NCI-H446 treated with DMSO at 0.1 percent for 48 hours (cell line): ENCODE measurements at regions not wholly inside any gene's neighbourhood (a gene's known extent, or its start where the extent isn't known, plus 50 kb on each side); places are given as distances from the start of the nearest gene placed in this dataset.

Source experiments
- DNase-seq: peaks from one replicate; lab custom pipeline; 2025; lab: John Stamatoyannopoulos, UW

DNA sequence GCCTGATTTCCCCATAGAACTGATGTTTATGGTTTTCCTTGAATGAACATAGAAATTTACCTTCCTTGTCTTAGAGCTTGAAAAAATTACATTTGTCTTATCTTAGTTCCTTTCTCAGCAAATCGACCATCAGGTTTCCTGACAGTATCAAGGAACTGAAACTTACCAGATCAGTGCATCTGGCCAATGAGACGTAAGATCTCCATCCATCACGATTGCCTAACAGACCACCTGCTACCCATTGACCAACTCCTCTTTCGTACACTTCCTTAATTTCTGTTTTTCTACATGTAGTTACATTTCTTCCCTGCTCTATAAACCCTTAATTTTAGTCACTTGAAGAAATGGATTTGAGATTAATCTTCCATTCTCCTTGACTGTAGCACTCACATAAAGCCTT, 57.4 kb upstream of the TMPRSS15 start:
- DNase-seq = no peak

- DNase-seq = no peak
These were observed 58.2 kb upstream of the TMPRSS15 start for GRCh38 chr21:18461743-18462142.

DNA sequence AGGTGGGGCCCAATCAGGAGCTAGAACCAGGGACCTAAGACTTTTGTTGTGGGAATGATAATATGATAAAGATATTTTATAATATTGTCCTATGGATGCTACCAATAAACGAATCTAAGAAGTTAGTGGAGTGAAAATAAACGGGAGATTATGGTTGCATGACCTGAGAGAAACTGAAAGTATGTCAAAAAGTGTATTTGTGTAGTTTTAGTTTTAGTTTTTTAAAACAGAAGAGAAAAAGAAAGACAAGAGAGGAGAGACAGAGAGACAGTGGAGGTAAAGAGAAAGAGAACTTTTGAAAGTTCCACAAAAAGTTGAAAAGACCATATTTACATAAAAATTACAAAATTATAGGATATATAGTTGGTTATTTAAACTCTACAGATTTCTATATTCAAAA, 64.1 kb upstream of the TMPRSS15 start:
- no peak for DNase-seq

- no peak for DNase-seq
These were observed 65.2 kb upstream of the TMPRSS15 start for GRCh38 chr21:18468790-18469189.

- DNase-seq = no peak
These were observed 73.1 kb upstream of the TMPRSS15 start for GRCh38 chr21:18476639-18477038.

DNA sequence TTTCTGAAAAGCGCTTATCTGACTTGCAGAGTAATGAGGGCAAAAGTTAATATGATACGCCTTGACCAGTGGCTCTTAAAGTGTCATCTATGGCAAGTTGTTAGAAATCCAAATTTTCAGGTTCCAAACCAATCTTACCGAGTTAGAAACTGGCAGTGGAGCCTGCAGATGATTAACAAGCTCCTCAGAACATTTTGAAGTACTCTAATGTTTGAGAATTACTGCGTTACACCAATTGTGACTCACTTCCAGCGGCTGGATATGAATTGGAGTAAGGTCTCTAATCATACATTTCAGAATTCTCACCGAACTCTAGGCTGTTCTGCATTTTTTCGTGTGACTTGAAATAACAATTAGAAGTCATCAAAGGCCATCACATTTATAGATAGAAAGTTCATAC, 73.5 kb upstream of the TMPRSS15 start:
- no peak for DNase-seq

- no peak for DNase-seq
These were observed 74.9 kb upstream of the TMPRSS15 start for GRCh38 chr21:18478513-18478912.

DNA sequence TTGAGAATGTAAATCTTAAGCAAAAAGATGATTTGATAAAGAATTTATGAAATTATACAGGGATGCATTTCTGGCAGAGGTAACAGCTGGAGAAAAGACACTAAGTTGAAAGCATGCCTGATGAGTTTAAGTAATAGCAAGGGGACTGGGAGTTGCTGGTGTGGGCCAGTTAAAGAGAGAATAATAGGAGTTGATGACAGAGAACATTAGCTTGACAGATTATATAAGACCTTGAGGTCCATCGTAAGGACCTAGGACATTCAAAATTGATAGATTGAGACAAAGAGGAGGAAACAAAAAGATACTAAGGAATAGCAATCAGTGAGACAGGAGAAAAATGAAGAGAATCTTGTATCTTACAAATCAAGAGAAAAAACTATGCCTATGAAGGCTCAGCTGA, 84.7 kb upstream of the TMPRSS15 start:
- no peak for DNase-seq

GRCh38 chr21:18493422-18493821, 89.8 kb upstream of the TMPRSS15 start:
- no peak for DNase-seq

DNA sequence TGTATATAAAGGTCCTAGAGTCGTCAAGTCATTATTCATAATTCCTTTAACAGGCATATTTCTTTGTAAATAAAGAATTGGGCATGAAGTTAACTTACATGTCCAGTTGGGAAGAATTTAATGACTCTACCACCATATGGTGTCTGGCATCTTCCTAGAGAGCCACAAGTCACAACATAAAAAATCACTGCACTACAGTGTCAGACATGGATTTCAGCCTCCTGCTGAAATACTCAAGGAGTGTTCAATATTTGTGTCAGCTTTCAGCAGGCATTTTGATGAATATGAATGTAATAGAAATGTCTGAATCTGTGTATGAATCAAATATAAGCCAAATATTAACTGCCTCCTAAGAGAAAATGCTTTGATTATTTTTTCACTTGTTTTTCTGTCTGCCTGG, 91.9 kb upstream of the TMPRSS15 start:
- DNase-seq = no peak

GRCh38 chr21:18498431-18498830, 94.8 kb upstream of the TMPRSS15 start:
- DNase-seq = no peak

GRCh38 chr21:18499761-18500376, 96.3 kb upstream of the TMPRSS15 start:
- DNase-seq = peak; percentile 50

DNA sequence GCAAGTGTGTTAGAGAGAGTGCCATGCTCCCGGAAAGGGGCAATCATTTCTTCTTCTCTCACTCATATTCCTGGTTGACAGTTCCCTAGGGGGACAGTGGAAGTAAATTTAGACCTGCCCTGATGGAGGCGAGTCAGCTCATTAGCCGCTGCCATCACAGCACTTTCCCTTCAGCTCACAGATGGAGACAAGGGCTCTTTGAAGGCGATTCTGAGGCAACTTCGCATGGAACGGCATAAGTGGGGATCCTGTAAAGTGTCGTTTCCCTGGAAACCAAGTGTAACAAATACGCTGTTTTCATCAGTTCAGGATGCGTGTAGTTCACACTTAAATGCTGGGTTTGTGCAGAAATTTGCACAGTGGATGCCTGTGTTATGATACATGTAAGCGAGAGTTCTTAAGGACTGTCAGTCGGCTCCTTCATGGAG, 114.5 kb upstream of the TMPRSS15 start:
- no peak for DNase-seq

GRCh38 chr21:18521204-18521603, 117.6 kb upstream of the TMPRSS15 start:
- DNase-seq = no peak

DNA sequence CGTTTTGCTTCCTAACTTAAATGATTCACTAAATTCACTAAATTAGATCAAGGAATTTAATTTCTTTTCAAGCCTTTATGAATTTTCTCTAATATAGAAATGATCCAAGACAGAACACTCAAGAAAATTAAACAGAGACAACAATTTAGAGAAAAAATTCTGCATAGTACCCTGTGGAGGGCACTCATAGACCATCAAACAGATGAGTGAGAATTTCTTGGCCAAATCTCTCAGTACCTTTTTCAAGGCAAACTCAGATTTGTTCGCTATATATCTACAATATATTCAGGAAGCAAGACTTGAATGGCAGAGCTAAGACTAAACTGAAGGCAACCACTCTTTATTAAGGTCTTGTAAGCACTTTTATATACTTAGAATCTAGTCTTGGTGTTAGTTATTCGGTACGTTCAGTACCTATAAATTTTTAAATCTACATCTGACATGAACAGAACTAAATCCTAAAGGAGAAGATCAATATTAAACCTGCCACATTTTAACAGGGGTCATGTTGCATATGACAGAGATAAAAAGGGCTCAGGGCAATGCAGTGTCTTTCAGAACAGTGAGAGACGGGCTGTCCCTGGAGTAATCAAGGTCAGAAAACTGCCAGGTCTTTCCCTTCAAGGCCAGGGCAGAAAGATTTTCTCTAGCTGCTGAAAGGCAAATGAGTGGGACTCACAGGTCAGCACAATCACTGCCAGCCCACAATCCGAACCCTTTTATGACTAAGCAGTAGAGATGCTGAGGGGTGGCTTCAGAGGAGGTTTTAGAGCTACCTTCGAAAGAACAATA, 118.8 kb upstream of the TMPRSS15 start:
- DNase-seq = peak; percentile 28

DNA sequence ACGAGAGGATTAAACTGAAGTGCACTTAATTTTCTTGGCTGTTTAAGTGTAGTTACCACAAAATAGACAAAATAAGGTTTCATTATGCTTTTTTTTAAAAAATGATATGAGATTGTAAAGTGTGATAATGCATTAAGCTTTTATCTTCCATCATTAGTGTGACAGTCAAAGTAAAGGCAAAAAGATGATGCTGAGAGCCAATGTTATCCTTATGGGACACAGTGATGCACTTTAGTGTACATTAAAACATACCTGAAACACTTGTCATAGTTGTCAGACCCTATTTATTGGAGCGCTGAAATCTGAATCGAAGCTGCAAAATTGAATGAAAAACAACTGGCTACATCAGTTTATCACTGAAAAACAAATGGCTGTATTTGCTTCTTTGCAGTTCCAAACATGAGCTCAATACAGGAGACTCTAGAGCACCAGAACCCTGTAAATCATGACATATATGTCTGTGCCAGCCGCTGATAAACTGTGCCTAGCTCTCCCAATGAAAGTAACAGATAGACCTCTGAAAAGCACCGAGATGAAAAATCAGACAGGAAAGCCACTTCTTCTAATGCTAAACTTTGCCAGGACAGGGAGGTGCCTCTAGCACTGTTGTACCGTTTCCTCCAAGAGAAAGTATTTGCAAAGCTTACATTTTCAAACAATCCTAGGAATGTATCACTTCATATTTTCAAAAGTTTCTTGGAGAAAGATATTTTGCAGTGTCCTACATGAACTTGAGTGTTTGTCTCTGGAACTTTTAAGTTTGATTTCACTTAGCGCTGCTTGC, 120.7 kb upstream of the TMPRSS15 start:
- no peak for DNase-seq

- DNase-seq = peak; percentile 99
These were observed 125.7 kb upstream of the TMPRSS15 start for GRCh38 chr21:18529254-18529653.

GRCh38 chr21:18542081-18542480, 138.5 kb upstream of the TMPRSS15 start:
- DNase-seq = no peak

DNA sequence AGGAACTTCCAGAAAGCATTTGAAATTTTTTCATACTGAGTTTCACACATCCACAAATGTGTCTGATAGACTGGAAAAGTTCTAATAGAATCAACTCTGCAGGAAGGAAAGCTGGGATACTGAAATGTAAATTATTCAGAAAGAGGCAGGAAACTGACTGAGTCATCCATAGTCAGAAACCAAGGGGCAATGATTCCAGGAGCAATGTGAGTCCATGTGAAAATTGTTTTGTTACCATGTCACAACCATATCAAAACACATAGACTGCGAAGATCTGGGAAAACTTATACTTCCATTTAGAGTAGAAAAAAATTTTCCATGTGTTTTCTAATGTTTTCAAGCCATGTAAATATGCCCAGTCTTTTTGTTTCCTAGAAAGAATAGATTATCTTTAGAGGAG, 142.3 kb upstream of the TMPRSS15 start:
- DNase-seq = no peak

DNA sequence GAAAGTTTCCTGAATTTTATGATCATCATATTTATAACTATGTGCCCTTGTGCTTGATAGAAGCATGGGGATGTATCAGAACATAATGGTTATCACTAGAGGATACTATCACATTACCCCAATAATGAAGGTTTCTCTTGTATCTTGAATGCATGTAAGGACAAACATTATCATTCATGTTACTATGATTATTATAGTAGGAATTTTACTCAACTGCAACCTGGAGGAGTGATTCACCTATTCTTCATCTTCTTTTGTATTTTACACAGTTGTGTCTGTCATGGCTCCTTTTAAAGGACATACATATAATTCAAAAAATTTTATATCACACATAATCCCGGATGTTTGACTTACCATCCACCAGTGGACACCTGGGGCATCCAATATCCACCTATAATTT, 143.8 kb upstream of the TMPRSS15 start:
- DNase-seq = no peak

GRCh38 chr21:18548249-18548648, 144.7 kb upstream of the TMPRSS15 start:
- DNase-seq = no peak

DNA sequence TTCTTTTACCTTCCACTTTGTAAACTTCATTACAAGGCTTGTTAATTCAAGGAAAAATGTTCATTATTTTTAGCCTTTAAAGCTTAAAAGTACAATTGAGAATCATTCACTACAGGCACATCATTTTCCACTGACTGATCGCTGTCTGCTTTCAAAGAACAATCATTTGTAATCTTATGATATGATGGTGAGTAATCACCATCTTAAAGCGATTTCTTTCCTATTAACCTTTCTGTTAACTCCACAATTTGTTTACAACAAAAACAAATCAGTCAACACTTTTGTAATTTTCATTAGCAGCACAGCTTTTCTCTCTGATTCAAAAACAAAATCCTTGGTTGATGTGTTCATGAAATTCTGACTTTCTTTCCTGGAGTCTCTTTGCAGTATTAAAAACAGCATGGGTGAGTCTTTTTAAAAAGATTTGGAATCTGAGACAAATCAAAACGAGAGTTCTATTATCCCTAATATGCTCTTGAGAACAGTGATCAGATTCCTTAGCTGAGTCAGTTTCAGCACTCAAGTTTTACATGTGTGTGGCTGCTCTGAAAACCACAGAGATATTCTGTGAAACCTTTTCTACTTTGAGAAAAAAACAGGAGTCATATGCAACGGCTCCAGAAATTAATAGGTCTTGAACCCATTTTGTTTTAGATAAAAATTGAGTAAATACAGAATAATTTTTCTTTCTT, 145.8 kb upstream of the TMPRSS15 start:
- no peak for DNase-seq
